GM19025 (cell line): ENCODE measurements at regions not wholly inside any gene's neighbourhood (a gene's known extent, or its start where the extent isn't known, plus 50 kb on each side); places are given as distances from the start of the nearest gene placed in this dataset.

ENCODE experiments used
- ATAC-seq: cut with Tn5 transposase; IDR thresholded peaks from one replicate; pipeline ENCODE4 v1.9.1; 2021; ENCODE audit warnings: mild to moderate bottlenecking, low read depth, moderate library complexity; ENCODE audit not compliant: unreplicated experiment

GRCh38 chr2:83487451-83487850 lies 971.6 kb downstream of the SUCLG1 start:
- no peak for ATAC-seq

GRCh38 chr2:83481436-83481835 lies 977.6 kb downstream of the SUCLG1 start:
- ATAC-seq: no peak

- no peak for ATAC-seq
These were observed 981.0 kb downstream of the SUCLG1 start for GRCh38 chr2:83478037-83478436.

- no peak for ATAC-seq
These were observed 983.7 kb downstream of the SUCLG1 start for GRCh38 chr2:83475371-83475770.

- no peak for ATAC-seq
These were observed 987.4 kb downstream of the SUCLG1 start for GRCh38 chr2:83471655-83472054.

- ATAC-seq: no peak
These were observed 988.2 kb downstream of the SUCLG1 start for GRCh38 chr2:83470928-83471327.

GRCh38 chr2:83464444-83464843 lies 994.6 kb downstream of the SUCLG1 start:
- no peak for ATAC-seq

- ATAC-seq: no peak
These were observed 996.2 kb downstream of the SUCLG1 start for GRCh38 chr2:83462881-83463280.

- ATAC-seq: no peak
These were observed 997.9 kb downstream of the SUCLG1 start for GRCh38 chr2:83461135-83461534.

GRCh38 chr2:83459456-83459855 lies 999.6 kb downstream of the SUCLG1 start:
- ATAC-seq: no peak

GRCh38 chr2:83435989-83436388 lies 1023.1 kb downstream of the SUCLG1 start:
- ATAC-seq: no peak

- no peak for ATAC-seq
These were observed 1038.1 kb downstream of the SUCLG1 start for GRCh38 chr2:83420993-83421392.

GRCh38 chr2:83394134-83394904 lies 1064.8 kb downstream of the SUCLG1 start:
- ATAC-seq: no peak

GRCh38 chr2:83388804-83389203 lies 1070.3 kb downstream of the SUCLG1 start:
- no peak for ATAC-seq

- ATAC-seq: no peak
These were observed 1072.5 kb downstream of the SUCLG1 start for GRCh38 chr2:83386549-83386948.

- no peak for ATAC-seq
These were observed 1080.2 kb downstream of the SUCLG1 start for GRCh38 chr2:83378921-83379320.

- no peak for ATAC-seq
These were observed 1082.3 kb downstream of the SUCLG1 start for GRCh38 chr2:83376731-83377130.

GRCh38 chr2:83370419-83370762 lies 1088.7 kb downstream of the SUCLG1 start:
- no peak for ATAC-seq

- no peak for ATAC-seq
These were observed 1089.3 kb downstream of the SUCLG1 start for GRCh38 chr2:83369601-83370418.

- ATAC-seq: no peak
These were observed 1090.2 kb downstream of the SUCLG1 start for GRCh38 chr2:83368916-83369315.

- ATAC-seq: no peak
These were observed 1090.6 kb downstream of the SUCLG1 start for GRCh38 chr2:83368461-83368860.

GRCh38 chr2:83365476-83365875 lies 1093.6 kb downstream of the SUCLG1 start:
- no peak for ATAC-seq
